Colonic mucosa (tissue), 4 donors: ENCODE measurements at regions not wholly inside any gene's neighbourhood (a gene's known extent, or its start where the extent isn't known, plus 50 kb on each side); places are given as distances from the start of the nearest gene placed in this dataset.

ENCODE experiments used
- DNase-seq: peaks from one replicate; pipeline ENCODE4 v3.0.0-alpha.2; 2020
- H3K27ac ChIP-seq: fragments of 200-600 bp; one replicate; pipeline ENCODE4 v1.8.0; 2021
- H3K27me3 ChIP-seq: fragments of 200-600 bp; one replicate; pipeline ENCODE4 v1.8.0; 2021
- H3K36me3 ChIP-seq: fragments of 200-600 bp; one replicate; pipeline ENCODE4 v1.8.0; 2021
- H3K4me1 ChIP-seq: fragments of 200-600 bp; one replicate; pipeline ENCODE4 v1.8.0; 2021; ENCODE audit warnings: mild to moderate bottlenecking
- H3K4me3 ChIP-seq: fragments of 200-600 bp; one replicate; pipeline ENCODE4 v1.8.0; 2021
- H3K9ac ChIP-seq, 2 donors: one replicate each; pipeline ENCODE4 v1.7.0; 2013; ENCODE audit warnings: control low read depth in 2 of 2, low read depth in 2 of 2, low read length in 2 of 2
- H3K9me3 ChIP-seq: fragments of 200-600 bp; one replicate; pipeline ENCODE4 v1.8.0; 2021
- intact Hi-C: fragments of 100-400 bp; cut with DNase I; formaldehyde crosslinking; loops from one replicate; pipeline ENCODE4 v1.14.1; 2022
- TF ChIP-seq, protein P1 (sequence below): fragments of 200-600 bp; IDR thresholded peaks from one replicate; pipeline ENCODE4 v1.8.0; 2022; ENCODE audit warnings: antibody characterized with exemption, mild to moderate bottlenecking
- donor health status: healthy.
- donor health status: DM: no; HTN: no; CAD: no.
- donor health status: DM: no; HTN: no; CAD: no.

- no peak for DNase-seq
- no peaks in the 10 kb centered on the region for H3K36me3 ChIP-seq
- TF ChIP-seq, protein P1, sequence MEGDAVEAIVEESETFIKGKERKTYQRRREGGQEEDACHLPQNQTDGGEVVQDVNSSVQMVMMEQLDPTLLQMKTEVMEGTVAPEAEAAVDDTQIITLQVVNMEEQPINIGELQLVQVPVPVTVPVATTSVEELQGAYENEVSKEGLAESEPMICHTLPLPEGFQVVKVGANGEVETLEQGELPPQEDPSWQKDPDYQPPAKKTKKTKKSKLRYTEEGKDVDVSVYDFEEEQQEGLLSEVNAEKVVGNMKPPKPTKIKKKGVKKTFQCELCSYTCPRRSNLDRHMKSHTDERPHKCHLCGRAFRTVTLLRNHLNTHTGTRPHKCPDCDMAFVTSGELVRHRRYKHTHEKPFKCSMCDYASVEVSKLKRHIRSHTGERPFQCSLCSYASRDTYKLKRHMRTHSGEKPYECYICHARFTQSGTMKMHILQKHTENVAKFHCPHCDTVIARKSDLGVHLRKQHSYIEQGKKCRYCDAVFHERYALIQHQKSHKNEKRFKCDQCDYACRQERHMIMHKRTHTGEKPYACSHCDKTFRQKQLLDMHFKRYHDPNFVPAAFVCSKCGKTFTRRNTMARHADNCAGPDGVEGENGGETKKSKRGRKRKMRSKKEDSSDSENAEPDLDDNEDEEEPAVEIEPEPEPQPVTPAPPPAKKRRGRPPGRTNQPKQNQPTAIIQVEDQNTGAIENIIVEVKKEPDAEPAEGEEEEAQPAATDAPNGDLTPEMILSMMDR: no peak
- intact Hi-C loops: no loop called here
- no peak overlapping the region for H3K4me3 ChIP-seq
- H3K27me3 ChIP-seq: no peaks in the 10 kb centered on the region
- H3K9ac ChIP-seq: no peak overlapping the region
- no peaks in the 10 kb centered on the region for H3K4me1 ChIP-seq
- no peaks in the 10 kb centered on the region for H3K9me3 ChIP-seq
- no peak overlapping the region for H3K27ac ChIP-seq
Observed at GRCh38 chr3:72086743-72087087, 301.8 kb upstream of the PROK2 start.

- no peak overlapping the region for H3K4me3 ChIP-seq
- DNase-seq: no peak
- TF ChIP-seq, protein P1: no peak
- no peaks in the 10 kb centered on the region for H3K36me3 ChIP-seq
- intact Hi-C loops: no loop called here
- H3K9ac ChIP-seq: no peak overlapping the region
- H3K27me3 ChIP-seq: no peaks in the 10 kb centered on the region
- H3K9me3 ChIP-seq: no peaks in the 10 kb centered on the region
- no peaks in the 10 kb centered on the region for H3K4me1 ChIP-seq
- no peak overlapping the region for H3K27ac ChIP-seq
Observed at GRCh38 chr3:72086042-72086742, 301.2 kb upstream of the PROK2 start.

DNA sequence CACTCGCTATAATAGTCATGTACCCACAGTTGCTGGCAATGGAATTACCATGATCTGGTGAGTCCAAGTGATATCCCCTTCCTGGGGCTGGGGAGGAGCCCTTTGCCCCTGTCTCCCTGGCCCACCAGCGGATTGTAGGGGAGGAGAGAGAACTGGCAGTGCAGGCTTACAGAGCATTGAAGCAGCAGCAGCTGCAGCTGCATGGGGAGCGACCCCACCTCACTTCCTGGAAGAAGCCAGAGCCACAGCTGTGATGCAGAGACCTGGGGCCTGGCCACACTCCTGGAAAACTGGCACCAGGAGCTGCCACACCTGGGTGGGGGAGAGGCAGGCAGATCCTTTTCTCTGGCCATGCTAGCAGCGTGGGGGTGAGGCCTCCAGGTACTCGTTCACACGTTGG is 300.1 kb upstream of the PROK2 start:
- H3K27ac ChIP-seq: no peak overlapping the region
- TF ChIP-seq, protein P1: no peak
- no peak overlapping the region for H3K9ac ChIP-seq
- H3K36me3 ChIP-seq: no peaks in the 10 kb centered on the region
- H3K27me3 ChIP-seq: no peaks in the 10 kb centered on the region
- intact Hi-C loops: no loop called here
- no peak for DNase-seq
- no peaks in the 10 kb centered on the region for H3K9me3 ChIP-seq
- no peak overlapping the region for H3K4me3 ChIP-seq
- H3K4me1 ChIP-seq: no peaks in the 10 kb centered on the region

DNA sequence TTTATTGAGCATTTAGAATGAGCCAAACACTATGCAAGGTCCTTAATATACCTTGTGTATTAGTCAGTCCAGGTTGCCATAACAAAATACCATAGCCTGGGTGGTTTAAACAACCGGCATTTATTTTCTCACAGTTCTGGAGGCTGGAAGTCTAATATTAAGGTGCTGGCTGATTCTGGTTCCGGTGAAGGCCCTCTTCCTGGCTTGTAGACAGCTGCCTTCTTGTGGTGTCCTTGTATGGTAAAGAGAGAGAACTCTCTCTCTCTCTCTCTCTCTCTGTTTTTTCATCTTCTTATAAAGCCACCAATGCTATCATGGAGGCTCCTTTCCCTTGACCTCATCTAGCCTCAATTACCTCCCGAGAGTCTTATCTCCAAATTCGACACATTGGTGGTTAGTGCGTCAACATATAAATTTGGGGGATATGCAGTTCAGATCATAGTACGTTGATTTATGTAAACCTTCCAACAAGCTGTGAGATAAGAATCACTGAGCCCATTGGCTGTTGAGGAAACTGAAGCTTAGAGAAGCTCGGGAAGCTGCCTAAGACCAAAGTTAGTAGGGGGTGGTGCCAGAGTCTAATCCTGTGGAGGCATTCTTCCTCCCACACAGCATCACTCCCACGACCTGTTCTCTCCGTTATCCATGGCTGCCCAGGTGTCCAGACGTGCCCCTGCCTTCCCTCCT is 298.0 kb upstream of the PROK2 start:
- H3K4me3 ChIP-seq: no peak overlapping the region
- H3K36me3 ChIP-seq: no peaks in the 10 kb centered on the region
- TF ChIP-seq, protein P1: no peak
- no peaks in the 10 kb centered on the region for H3K9me3 ChIP-seq
- no peak overlapping the region for H3K9ac ChIP-seq
- H3K27ac ChIP-seq: peak overlapping the region; percentile 43
- H3K4me1 ChIP-seq: no peaks in the 10 kb centered on the region
- no peaks in the 10 kb centered on the region for H3K27me3 ChIP-seq
- intact Hi-C loops: no loop called here
- no peak for DNase-seq

DNA sequence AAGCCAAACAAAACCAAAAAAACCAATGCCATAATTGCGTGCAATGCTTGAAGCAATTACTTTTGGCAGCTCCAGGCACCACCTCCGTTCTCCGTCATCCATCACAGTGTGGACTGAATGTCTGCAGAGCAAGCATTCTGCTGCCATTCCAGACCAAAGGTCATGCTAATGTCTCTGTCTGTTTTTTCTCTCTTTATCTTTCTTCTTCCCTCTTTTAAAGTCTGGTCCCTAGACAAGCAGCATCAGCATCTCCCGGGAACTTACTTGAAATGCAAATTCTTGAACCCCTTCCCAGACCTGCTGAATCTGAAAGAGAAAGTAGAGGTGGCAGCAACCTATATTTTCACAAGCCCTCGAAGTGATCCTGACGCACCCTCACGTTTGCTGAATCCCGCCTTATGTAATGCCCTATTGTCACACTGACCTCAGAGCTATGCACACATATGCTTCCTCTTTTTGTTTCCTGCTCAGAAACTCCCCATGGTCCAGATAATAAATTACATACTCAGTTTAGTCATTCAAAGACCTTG is 297.3 kb upstream of the PROK2 start:
- Histone ChIP-seq H3K27me3 (no peaks in the 10 kb centered on the region), H3K4me1 (no peaks in the 10 kb centered on the region), H3K27ac (peak overlapping the region; percentile 43), H3K4me3 (no peak overlapping the region), H3K9ac (no peak overlapping the region), H3K9me3 (no peaks in the 10 kb centered on the region), H3K36me3 (no peaks in the 10 kb centered on the region)
- intact Hi-C loops: no loop called here
- DNase-seq: peak; percentile 30
- TF ChIP-seq, protein P1: no peak
